B cell (primary cell): ENCODE measurements at regions not wholly inside any gene's neighbourhood (a gene's known extent, or its start where the extent isn't known, plus 50 kb on each side); places are given as distances from the start of the nearest gene placed in this dataset.

Experiments
- ATAC-seq: fragments of 200-7000 bp; cut with Tn5 transposase; one replicate; pipeline ENCODE4 v1.10.0; 2021; ENCODE audit warnings: low read depth, mild to moderate bottlenecking, moderate number of reproducible peaks, moderate library complexity
- CTCF ChIA-PET: fragments of 350-600 bp; sonication (Branson Sonifier 250); formaldehyde crosslinking; loops from one replicate; lab custom pipeline; 2021; ENCODE audit warnings: antibody characterized with exemption, inconsistent platforms; lab: Charles Lee
- POLR2A ChIA-PET: fragments of 350-600 bp; sonication (Branson Sonifier 250); formaldehyde crosslinking; loops from one replicate; lab custom pipeline; 2021; ENCODE audit warnings: antibody characterized with exemption; lab: Charles Lee
- DNase-seq: peaks from one replicate; pipeline ENCODE4 v3.0.0; 2013
- H2AFZ ChIP-seq: 2 replicates; pipeline ENCODE4 v1.6.1; 2012; ENCODE audit warnings: mild to moderate bottlenecking, low read depth, low read length; ENCODE audit not compliant: insufficient read depth, poor library complexity, severe bottlenecking
- H3K27ac ChIP-seq, 2 donors: 1 replicate in 1 of 2; 2 replicates in 1 of 2; pipeline ENCODE4 v1.5.1; 2012 to 2013; ENCODE audit warnings: low read length in 2 of 2, mild to moderate bottlenecking in 2 of 2, moderate library complexity in 1 of 2
- H3K27me3 ChIP-seq, 4 experiments: fragments of 200-600 bp in 1 of 4; sonication (generic) in 1 of 4; replicated peaks in 1 of 4; 1 replicate in 2 of 4; 2 replicates in 2 of 4; pipeline versions ENCODE4 v1.6.1 to v1.7.0; 2013 to 2016; ENCODE audit warnings: low read length in 3 of 4, mild to moderate bottlenecking in 2 of 4, mixed read lengths in 1 of 4, moderate library complexity in 1 of 4; ENCODE audit not compliant: insufficient read depth in 4 of 4, control insufficient read depth in 3 of 4; ENCODE audit errors: control extremely low read depth in 1 of 4
- H3K36me3 ChIP-seq, 2 experiments: replicated peaks in 1 of 2; 1 replicate in 1 of 2; 2 replicates in 1 of 2; pipeline versions ENCODE4 v1.6.1 to v1.7.1; 2013; ENCODE audit warnings: low read length in 1 of 2; ENCODE audit not compliant: insufficient read depth in 2 of 2, control insufficient read depth in 1 of 2; ENCODE audit errors: control extremely low read depth in 1 of 2, extremely low read depth in 1 of 2
- H3K4me1 ChIP-seq, 2 donors: fragments of 200-600 bp in 1 of 2; sonication (generic) in 1 of 2; 1 replicate in 1 of 2; 2 replicates in 1 of 2; pipeline versions ENCODE4 v1.5.1 to v1.6.1; 2013 to 2017; ENCODE audit warnings: low read length in 2 of 2; ENCODE audit not compliant: control insufficient read depth in 2 of 2, insufficient read depth in 2 of 2
- H3K4me2 ChIP-seq: replicated peaks from 2 replicates; pipeline ENCODE3; 2012; ENCODE audit warnings: mild to moderate bottlenecking, low read depth, low read length; ENCODE audit not compliant: poor library complexity, severe bottlenecking
- H3K4me3 ChIP-seq, 5 experiments: fragments of 200-600 bp in 1 of 5; sonication (generic) in 1 of 5; 1 replicate in 3 of 5; 2 replicates in 2 of 5; pipeline versions ENCODE4 v1.5.1 to v1.7.0; 2011 to 2016; ENCODE audit warnings: low read length in 4 of 5, mild to moderate bottlenecking in 4 of 5, low read depth in 2 of 5, control low read depth in 1 of 5, moderate library complexity in 1 of 5; ENCODE audit not compliant: insufficient read depth in 1 of 5; ENCODE audit errors: control extremely low read depth in 1 of 5, extremely low read depth in 1 of 5
- H3K79me2 ChIP-seq: fragments of 200-600 bp; sonication (generic); one replicate; pipeline ENCODE4 v1.6.0; 2016; ENCODE audit warnings: low read length; ENCODE audit not compliant: control insufficient read depth, insufficient read depth
- H3K9ac ChIP-seq: fragments of 200-600 bp; sonication (generic); 2 replicates; pipeline ENCODE4 v1.6.1; 2017; ENCODE audit warnings: mild to moderate bottlenecking, low read length, moderate library complexity
- H3K9me3 ChIP-seq, 3 donors: one replicate each; pipeline versions ENCODE4 v1.6.1 to v1.7.1; 2013; ENCODE audit warnings: low read length in 2 of 3; ENCODE audit not compliant: control insufficient read depth in 2 of 3, insufficient read depth in 1 of 3; ENCODE audit errors: control extremely low read depth in 1 of 3
- H4K20me1 ChIP-seq: 2 replicates; pipeline ENCODE4 v1.6.0; 2012; ENCODE audit warnings: mild to moderate bottlenecking, low read length; ENCODE audit not compliant: insufficient read depth, control insufficient read depth, poor library complexity, severe bottlenecking
- H3K27ac Mint-ChIP-seq: one replicate; pipeline ENCODE4 v1.8.0; 2021; ENCODE audit warnings: mixed read lengths
- H3K27me3 Mint-ChIP-seq: one replicate; pipeline ENCODE4 v1.8.0; 2021; ENCODE audit warnings: mixed read lengths
- H3K4me1 Mint-ChIP-seq: one replicate; pipeline ENCODE4 v1.8.0; 2021; ENCODE audit warnings: mixed read lengths
- H3K4me3 Mint-ChIP-seq: one replicate; pipeline ENCODE4 v1.8.0; 2021; ENCODE audit warnings: mixed read lengths
- H3K9me3 Mint-ChIP-seq: one replicate; pipeline ENCODE4 v1.8.0; 2022; ENCODE audit warnings: mixed read lengths; ENCODE audit not compliant: insufficient read depth
- EZH2 ChIP-seq: IDR thresholded peaks from 2 replicates; pipeline ENCODE4 v1.6.1; 2012; ENCODE audit warnings: borderline replicate concordance, low read depth, mild to moderate bottlenecking, moderate library complexity, low read length; ENCODE audit not compliant: insufficient read depth, poor library complexity, severe bottlenecking
- WGBS: methylation state at CpG from one replicate; pipeline ENCODE4 v1.1.5; 2013; ENCODE audit warnings: missing lambda C conversion rate; ENCODE audit not compliant: insufficient coverage; 5-methylcytosine and 5-hydroxymethylcytosine counted together
- intact Hi-C: fragments of 100-400 bp; cut with micrococcal nuclease; formaldehyde crosslinking; loops from one replicate; pipeline ENCODE4 v1.10.0; 2022
- TF ChIP-seq, protein P1 (sequence below): fragments of 200-600 bp; IDR thresholded peaks from one replicate; pipeline ENCODE4 v1.8.0; 2022; ENCODE audit warnings: antibody characterized with exemption, mild to moderate bottlenecking

DNA sequence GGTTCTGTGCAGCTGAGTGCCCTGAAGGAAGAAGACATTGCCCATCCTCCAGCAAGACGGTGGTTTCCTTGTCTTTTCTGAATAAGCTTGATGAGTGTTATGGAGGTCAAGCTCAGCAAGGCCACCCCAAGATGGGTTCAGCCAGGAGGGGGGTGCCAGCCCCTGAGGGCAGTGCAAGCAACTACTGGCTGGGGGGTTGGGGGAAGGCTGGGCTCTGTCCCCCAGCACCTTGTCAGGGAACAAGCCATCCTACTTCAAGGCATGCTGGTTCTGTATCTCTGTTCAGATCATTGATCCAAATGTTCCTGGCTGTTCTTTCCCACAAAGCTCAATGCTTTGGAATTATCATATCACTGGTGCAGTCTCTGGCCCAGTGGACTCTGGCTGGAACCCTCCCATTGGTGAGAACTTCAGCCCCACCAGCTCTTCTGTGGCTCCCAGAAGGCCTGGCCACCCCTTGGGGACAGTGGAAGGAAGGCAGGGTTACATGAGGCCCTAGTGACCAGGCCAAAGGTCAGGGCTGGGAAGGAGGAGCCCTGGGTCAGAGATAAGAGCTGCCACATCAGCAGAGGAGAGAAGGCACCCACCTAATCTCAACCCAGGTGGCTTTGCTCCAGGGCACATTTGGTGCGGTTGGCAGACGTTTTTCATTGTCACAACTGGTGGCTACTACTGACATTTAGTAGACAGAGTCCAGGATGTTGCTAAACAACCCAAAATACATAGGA, 280.2 kb downstream of the IRX2 start:
- Mint-ChIP-seq H3K9me3 (peaks cover 2% of the 10 kb centered on the region), H3K4me1 (no peaks in the 10 kb centered on the region), H3K4me3 (no peak overlapping the region), H3K27ac (no peak overlapping the region), H3K27me3 (no peaks in the 10 kb centered on the region)
- TF ChIP-seq EZH2: no peak
- TF ChIP-seq, protein P1, sequence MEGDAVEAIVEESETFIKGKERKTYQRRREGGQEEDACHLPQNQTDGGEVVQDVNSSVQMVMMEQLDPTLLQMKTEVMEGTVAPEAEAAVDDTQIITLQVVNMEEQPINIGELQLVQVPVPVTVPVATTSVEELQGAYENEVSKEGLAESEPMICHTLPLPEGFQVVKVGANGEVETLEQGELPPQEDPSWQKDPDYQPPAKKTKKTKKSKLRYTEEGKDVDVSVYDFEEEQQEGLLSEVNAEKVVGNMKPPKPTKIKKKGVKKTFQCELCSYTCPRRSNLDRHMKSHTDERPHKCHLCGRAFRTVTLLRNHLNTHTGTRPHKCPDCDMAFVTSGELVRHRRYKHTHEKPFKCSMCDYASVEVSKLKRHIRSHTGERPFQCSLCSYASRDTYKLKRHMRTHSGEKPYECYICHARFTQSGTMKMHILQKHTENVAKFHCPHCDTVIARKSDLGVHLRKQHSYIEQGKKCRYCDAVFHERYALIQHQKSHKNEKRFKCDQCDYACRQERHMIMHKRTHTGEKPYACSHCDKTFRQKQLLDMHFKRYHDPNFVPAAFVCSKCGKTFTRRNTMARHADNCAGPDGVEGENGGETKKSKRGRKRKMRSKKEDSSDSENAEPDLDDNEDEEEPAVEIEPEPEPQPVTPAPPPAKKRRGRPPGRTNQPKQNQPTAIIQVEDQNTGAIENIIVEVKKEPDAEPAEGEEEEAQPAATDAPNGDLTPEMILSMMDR: no peak
- H3K27ac ChIP-seq: no peak overlapping the region
- H3K9me3 ChIP-seq: peaks cover 0 to 12% (median 0%) of the 10 kb centered on the region in 3 donors
- no peak overlapping the region for H3K4me2 ChIP-seq
- H4K20me1 ChIP-seq: no peaks in the 10 kb centered on the region
- 89% methylated on average over 3 of the region's 3 CpGs for WGBS
- POLR2A ChIA-PET: no interaction called here
- ATAC-seq (no peak), DNase-seq (no peak)
- intact Hi-C loops: no loop called here
- H3K9ac ChIP-seq: no peak overlapping the region
- H3K36me3 ChIP-seq: no peaks in the 10 kb centered on the region
- H3K4me3 ChIP-seq: no peak overlapping the region
- no peaks in the 10 kb centered on the region for H3K79me2 ChIP-seq
- CTCF ChIA-PET: no interaction called here
- no peak overlapping the region for H2AFZ ChIP-seq
- H3K4me1 ChIP-seq: no peaks in the 10 kb centered on the region
- no peaks in the 10 kb centered on the region for H3K27me3 ChIP-seq

DNA sequence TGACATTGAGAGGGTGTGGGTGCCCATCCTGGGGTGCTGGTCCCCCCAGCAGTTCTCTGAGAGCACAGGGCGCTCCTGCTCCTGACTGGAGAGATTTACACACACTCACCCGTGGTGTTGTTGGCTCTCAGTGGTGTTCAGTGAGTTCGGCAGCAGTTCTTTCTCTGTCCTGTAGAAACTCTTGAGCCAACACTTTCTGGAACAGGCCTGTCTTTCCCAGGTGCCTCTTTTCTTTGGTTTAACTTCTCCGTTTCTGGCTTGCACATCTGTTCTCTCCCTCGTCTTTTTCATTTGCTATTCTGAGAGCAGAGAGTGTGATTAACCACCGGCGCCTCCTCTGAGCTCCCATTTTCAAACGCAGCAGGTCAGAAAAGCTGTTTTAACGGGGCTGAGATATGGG, 284.5 kb downstream of the IRX2 start:
- ATAC-seq (no peak), DNase-seq (no peak)
- CTCF ChIA-PET: no interaction called here
- H3K4me1 ChIP-seq: no peaks in the 10 kb centered on the region
- H3K27ac ChIP-seq: no peak overlapping the region
- no peak overlapping the region for H3K4me3 Mint-ChIP-seq
- H3K79me2 ChIP-seq: no peaks in the 10 kb centered on the region
- POLR2A ChIA-PET: no interaction called here
- no peaks in the 10 kb centered on the region for H3K27me3 ChIP-seq
- no peaks in the 10 kb centered on the region for H3K27me3 Mint-ChIP-seq
- H2AFZ ChIP-seq: no peak overlapping the region
- no peaks in the 10 kb centered on the region for H4K20me1 ChIP-seq
- peaks cover 0 to 31% (median 0%) of the 10 kb centered on the region in 3 donors for H3K9me3 ChIP-seq
- no peak overlapping the region for H3K27ac Mint-ChIP-seq
- 65% methylated on average over 4 of the region's 9 CpGs for WGBS
- no peaks in the 10 kb centered on the region for H3K36me3 ChIP-seq
- intact Hi-C loops: no loop called here
- no peak overlapping the region for H3K4me3 ChIP-seq
- no peaks in the 10 kb centered on the region for H3K4me1 Mint-ChIP-seq
- H3K9ac ChIP-seq: no peak overlapping the region
- peaks cover 2% of the 10 kb centered on the region for H3K9me3 Mint-ChIP-seq
- H3K4me2 ChIP-seq: no peak overlapping the region
- TF ChIP-seq, protein P1: no peak
- no peak for TF ChIP-seq EZH2
